SK-N-SH (cell line): ENCODE measurements at regions not wholly inside any gene's neighbourhood (a gene's known extent, or its start where the extent isn't known, plus 50 kb on each side); places are given as distances from the start of the nearest gene placed in this dataset.

Experiments
- CTCF ChIA-PET: fragments of 300-600, 350-600 bp; formaldehyde crosslinking; extraction: SDS; loops from one replicate; lab custom pipeline; 2021; lab: Yijun Ruan, JAX
- POLR2A ChIA-PET: fragments of 350-600 bp; sonication (Branson Sonifier 250); formaldehyde crosslinking; extraction: SDS; loops from one replicate; lab custom pipeline; 2020; ENCODE audit warnings: antibody characterized with exemption, inconsistent platforms; lab: Yijun Ruan, JAX
- DNase-seq: peaks from one replicate; pipeline ENCODE4 v3.0.0; 2012
- H2AFZ ChIP-seq: fragments of 200-600 bp; sonication (generic); 2 replicates; pipeline ENCODE4 v1.8.1; 2016; ENCODE audit warnings: antibody characterized with exemption, mild to moderate bottlenecking, low read depth
- H3F3A ChIP-seq: fragments of 200-600 bp; sonication (generic); replicated peaks from 2 replicates; pipeline ENCODE3; 2016; ENCODE audit warnings: antibody characterized with exemption, mild to moderate bottlenecking; ENCODE audit not compliant: insufficient read depth
- H3K27ac ChIP-seq, 2 experiments: fragments of 200-500 bp in 1 of 2; fragments of 200-600 bp in 1 of 2; sonication (Bioruptor generic) in 1 of 2; sonication (generic), shearing (Covaris generic) in 1 of 2; 2 replicates each; pipeline versions ENCODE4 v1.5.1 to v1.6.1; 2014 to 2016; ENCODE audit warnings: low read depth in 2 of 2, inconsistent platforms in 1 of 2, low read length in 1 of 2, mild to moderate bottlenecking in 1 of 2, mixed read lengths in 1 of 2
- H3K27me3 ChIP-seq: fragments of 200-600 bp; sonication (generic), shearing (Covaris generic); 2 replicates; pipeline ENCODE4 v1.6.1; 2016; ENCODE audit warnings: mixed run types; ENCODE audit not compliant: insufficient read depth
- H3K36me3 ChIP-seq, 2 experiments: fragments of 200-500 bp in 1 of 2; fragments of 200-600 bp in 1 of 2; sonication (Bioruptor generic) in 1 of 2; sonication (generic) in 1 of 2; replicated peaks in 1 of 2; 2 replicates each; pipeline versions ENCODE3 to v1.5.1; 2014 to 2016; ENCODE audit warnings: low read length in 1 of 2, mild to moderate bottlenecking in 1 of 2; ENCODE audit not compliant: insufficient read depth in 2 of 2, control insufficient read depth in 1 of 2
- H3K4me1 ChIP-seq, 2 experiments: fragments of 200-500 bp in 1 of 2; fragments of 200-600 bp in 1 of 2; sonication (Bioruptor generic) in 1 of 2; sonication (generic), shearing (Covaris generic) in 1 of 2; 2 replicates each; pipeline versions ENCODE4 v1.5.1 to v1.6.1; 2014 to 2016; ENCODE audit warnings: low read depth in 1 of 2, low read length in 1 of 2, mixed run types in 1 of 2; ENCODE audit not compliant: insufficient read depth in 2 of 2, control insufficient read depth in 1 of 2
- H3K4me2 ChIP-seq: fragments of 200-600 bp; sonication (generic), shearing (Covaris generic); 2 replicates; pipeline ENCODE4 v1.6.1; 2017; ENCODE audit warnings: mixed run types
- H3K4me3 ChIP-seq, 2 experiments: fragments of 200-500 bp in 1 of 2; fragments of 200-600 bp in 1 of 2; sonication (Bioruptor generic) in 1 of 2; sonication (generic), shearing (Covaris generic) in 1 of 2; 2 replicates each; pipeline versions ENCODE4 v1.5.1 to v1.8.1; 2014 to 2016; ENCODE audit warnings: low read depth in 2 of 2, inconsistent platforms in 1 of 2, low read length in 1 of 2, mild to moderate bottlenecking in 1 of 2, mixed read lengths in 1 of 2, moderate library complexity in 1 of 2
- H3K79me2 ChIP-seq: fragments of 200-600 bp; sonication (generic); 2 replicates; pipeline ENCODE4 v1.8.1; 2017; ENCODE audit warnings: mild to moderate bottlenecking; ENCODE audit not compliant: insufficient read depth
- H3K9ac ChIP-seq: fragments of 200-600 bp; sonication (generic); 2 replicates; pipeline ENCODE4 v1.6.1; 2017; ENCODE audit warnings: mixed run types
- H3K9me2 ChIP-seq: fragments of 200-600 bp; sonication (generic); 2 replicates; pipeline ENCODE4 v1.6.1; 2017; ENCODE audit warnings: mixed run types
- H3K9me3 ChIP-seq: fragments of 200-600 bp; sonication (generic); 2 replicates; pipeline ENCODE4 v1.6.1; 2017; ENCODE audit warnings: mixed run types, mild to moderate bottlenecking, moderate library complexity
- H4K20me1 ChIP-seq: fragments of 200-600 bp; sonication (generic); 2 replicates; pipeline ENCODE4 v1.6.1; 2017; ENCODE audit warnings: mild to moderate bottlenecking, mixed run types; ENCODE audit not compliant: insufficient read depth
- ELF1 ChIP-seq: IDR thresholded peaks from 2 replicates; pipeline ENCODE4 v1.4.0; 2012
- FOXJ3 ChIP-seq: sonication (generic); formaldehyde crosslinking; IDR thresholded peaks from 2 replicates; pipeline ENCODE4 v1.5.1; 2020; ENCODE audit warnings: mild to moderate bottlenecking, missing genetic modification reagents
- GABPA ChIP-seq: IDR thresholded peaks from 2 replicates; pipeline ENCODE4 v1.4.0; 2012; ENCODE audit warnings: low read depth, mild to moderate bottlenecking
- NRF1 ChIP-seq: IDR thresholded peaks from 2 replicates; pipeline ENCODE4 v1.6.1; 2012; ENCODE audit warnings: low read depth, mild to moderate bottlenecking, low read length
- RCOR1 ChIP-seq: fragments of 150-350 bp; IDR thresholded peaks from 2 replicates; pipeline ENCODE4 v1.6.1; 2017; ENCODE audit warnings: antibody characterized with exemption, low read length
- REST ChIP-seq: IDR thresholded peaks from 2 replicates; pipeline ENCODE4 v1.6.1; 2012; ENCODE audit warnings: mild to moderate bottlenecking, low read depth, low read length, moderate library complexity
- SIN3A ChIP-seq: IDR thresholded peaks from 2 replicates; pipeline ENCODE4 v1.6.1; 2012; ENCODE audit warnings: low read depth, mild to moderate bottlenecking, low read length, moderate library complexity, borderline replicate concordance
- TCF12 ChIP-seq: IDR thresholded peaks from 2 replicates; pipeline ENCODE4 v1.4.0; 2012
- TEAD4 ChIP-seq: IDR thresholded peaks from 2 replicates; pipeline ENCODE4 v1.4.0; 2012; ENCODE audit warnings: mild to moderate bottlenecking, borderline replicate concordance; ENCODE audit not compliant: insufficient read depth
- ZBTB33 ChIP-seq: IDR thresholded peaks from 2 replicates; pipeline ENCODE4 v1.4.0; 2012; ENCODE audit warnings: low read depth, borderline replicate concordance
- TF ChIP-seq, protein P1 (sequence below): IDR thresholded peaks from 2 replicates; pipeline ENCODE4; 2012

DNA sequence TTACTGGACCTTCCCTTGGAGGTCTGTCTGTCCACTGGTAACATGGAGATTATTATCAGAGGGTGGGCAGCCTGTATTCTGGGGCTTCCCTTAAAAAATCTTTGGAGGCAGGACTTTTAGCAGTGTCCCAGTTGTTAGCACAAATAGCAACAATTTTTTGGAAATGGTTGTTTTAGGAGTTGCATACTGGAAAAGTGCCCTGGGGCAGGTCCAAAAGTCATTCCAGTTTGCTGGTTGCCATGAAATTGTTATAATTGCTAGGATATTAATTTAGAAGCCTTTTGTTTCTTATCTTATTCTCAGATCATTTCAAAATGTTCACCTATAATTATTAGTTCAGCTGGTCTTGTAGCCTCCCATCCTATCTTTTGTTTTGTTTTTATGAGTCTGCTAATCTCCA, 71.0 kb downstream of the PTGS2 start:
- no peak overlapping the region for H3K4me3 ChIP-seq
- CTCF ChIA-PET, result no interaction called here

More for the DNA sequence above, 71.0 kb downstream of the PTGS2 start:
- H3K27ac ChIP-seq, result no peak overlapping the region
- no peaks in the 10 kb centered on the region for H3K79me2 ChIP-seq
- 0 out of 2 replicates have a peak, but pooled peaks cover 3% of the 10 kb centered on the region for H3K9me3 ChIP-seq
- H3K9me2 ChIP-seq, result no peaks in the 10 kb centered on the region
- no peaks in the 10 kb centered on the region for H3K4me1 ChIP-seq
- no peak overlapping the region for H2AFZ ChIP-seq
- TF ChIP-seq ELF1, result no peak
- TF ChIP-seq REST, result no peak
- TF ChIP-seq, protein P1, sequence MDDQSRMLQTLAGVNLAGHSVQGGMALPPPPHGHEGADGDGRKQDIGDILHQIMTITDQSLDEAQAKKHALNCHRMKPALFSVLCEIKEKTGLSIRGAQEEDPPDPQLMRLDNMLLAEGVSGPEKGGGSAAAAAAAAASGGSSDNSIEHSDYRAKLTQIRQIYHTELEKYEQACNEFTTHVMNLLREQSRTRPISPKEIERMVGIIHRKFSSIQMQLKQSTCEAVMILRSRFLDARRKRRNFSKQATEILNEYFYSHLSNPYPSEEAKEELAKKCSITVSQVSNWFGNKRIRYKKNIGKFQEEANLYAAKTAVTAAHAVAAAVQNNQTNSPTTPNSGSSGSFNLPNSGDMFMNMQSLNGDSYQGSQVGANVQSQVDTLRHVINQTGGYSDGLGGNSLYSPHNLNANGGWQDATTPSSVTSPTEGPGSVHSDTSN, result no peak
- TF ChIP-seq SIN3A, result no peak
- TF ChIP-seq GABPA, result no peak
- TF ChIP-seq TCF12, result no peak
- no peak for TF ChIP-seq TEAD4
- TF ChIP-seq RCOR1, result no peak
- TF ChIP-seq NRF1, result no peak
- TF ChIP-seq ZBTB33, result no peak
- TF ChIP-seq FOXJ3 (CRISPR knock-in tag), result no peak
- no peaks in the 10 kb centered on the region for H4K20me1 ChIP-seq
- POLR2A ChIA-PET, result no interaction called here
- no peak overlapping the region for H3K9ac ChIP-seq
- no peaks in the 10 kb centered on the region for H3K36me3 ChIP-seq
- H3K4me2 ChIP-seq, result no peak overlapping the region
- H3F3A ChIP-seq, result no peaks in the 10 kb centered on the region
- no peak for DNase-seq
- no peaks in the 10 kb centered on the region for H3K27me3 ChIP-seq
